ENCODE measurements at regions not wholly inside any gene's neighbourhood (a gene's known extent, or its start where the extent isn't known, plus 50 kb on each side); places are given as distances from the start of the nearest gene placed in this dataset.

DNA sequence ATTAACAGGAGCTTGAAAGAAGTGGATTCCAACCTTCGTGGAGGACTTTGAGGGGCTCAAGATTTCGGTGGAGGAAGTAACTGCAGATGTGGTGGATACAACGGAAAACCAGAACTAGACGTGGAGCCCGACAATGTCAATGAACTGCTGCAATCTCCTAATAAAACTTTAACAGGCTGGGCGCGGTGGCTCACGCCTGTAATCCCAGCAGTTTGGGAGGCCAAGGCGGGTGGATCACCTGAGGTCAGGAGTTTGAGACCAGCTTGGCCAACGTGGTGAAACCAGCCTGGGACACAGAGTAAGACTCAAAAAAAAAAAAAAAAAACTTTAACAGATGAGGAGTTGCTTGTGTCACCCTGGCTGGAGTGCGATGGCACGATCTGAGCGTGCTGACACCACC lies 477.8 kb upstream of the MKI67 start:
- no peak for ATAC-seq
- no peak for DNase-seq (ENCODE audit: low spot score)

DNA sequence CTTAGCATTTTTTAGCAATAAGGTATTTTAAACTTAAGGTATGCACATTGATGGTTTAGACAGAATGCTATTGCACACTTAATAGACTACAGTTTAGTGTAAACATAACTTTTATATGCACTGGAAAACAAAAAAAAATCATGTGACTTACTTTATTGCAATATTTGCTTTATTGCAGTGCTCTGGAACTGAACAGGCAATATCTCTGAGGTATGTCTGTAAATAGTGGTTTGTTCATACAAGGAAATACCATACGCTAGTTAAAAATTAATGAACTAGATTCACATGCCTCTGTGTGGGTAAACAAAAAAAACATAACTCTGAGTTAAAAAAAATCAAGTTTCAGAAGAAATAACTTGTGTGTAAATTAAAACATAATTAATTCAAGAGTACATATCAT lies 479.0 kb upstream of the MKI67 start:
- DNase-seq (ENCODE audit: low spot score) (no peak), ATAC-seq (no peak)

DNA sequence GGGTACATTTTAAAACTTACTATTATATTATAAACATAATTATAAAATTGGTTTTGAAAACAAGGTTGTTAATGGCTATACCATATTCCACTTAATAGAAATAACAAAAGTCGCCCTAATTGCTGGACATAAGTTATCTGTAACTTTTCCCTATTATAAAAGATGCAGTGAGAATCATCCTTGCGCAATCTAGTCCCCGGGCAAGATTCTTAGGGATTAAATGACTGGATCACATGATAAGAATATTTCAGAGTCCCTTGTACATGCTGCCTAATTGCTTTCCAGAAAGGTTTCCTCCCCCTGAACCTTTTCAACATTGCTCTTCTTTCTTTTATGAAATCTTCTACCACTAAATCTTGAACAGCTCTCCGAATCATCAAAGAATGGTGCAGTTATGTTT lies 479.8 kb upstream of the MKI67 start:
- DNase-seq (ENCODE audit: low spot score) (no peak), ATAC-seq (no peak)

DNA sequence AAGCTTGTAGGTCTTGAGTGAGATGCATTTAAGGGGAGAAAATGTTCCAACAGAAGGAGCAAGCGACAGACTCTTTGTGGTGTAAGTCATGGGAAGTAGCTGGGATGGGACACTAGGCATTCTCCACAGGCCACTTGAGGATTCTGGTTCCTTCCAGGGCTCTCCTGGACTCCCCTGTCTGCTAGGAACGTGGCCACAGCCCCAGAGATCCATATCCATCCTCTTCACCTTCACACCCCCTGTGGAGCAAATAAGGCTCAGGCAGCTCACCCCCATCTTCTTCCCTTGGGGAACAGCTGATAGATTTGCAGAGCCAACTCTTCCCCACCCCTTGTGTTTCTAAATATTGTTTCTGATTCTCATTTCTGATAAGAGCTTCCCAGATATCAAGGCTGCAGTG lies 482.6 kb upstream of the MKI67 start:
- DNase-seq (ENCODE audit: low spot score) (no peak), ATAC-seq (no peak)

DNA sequence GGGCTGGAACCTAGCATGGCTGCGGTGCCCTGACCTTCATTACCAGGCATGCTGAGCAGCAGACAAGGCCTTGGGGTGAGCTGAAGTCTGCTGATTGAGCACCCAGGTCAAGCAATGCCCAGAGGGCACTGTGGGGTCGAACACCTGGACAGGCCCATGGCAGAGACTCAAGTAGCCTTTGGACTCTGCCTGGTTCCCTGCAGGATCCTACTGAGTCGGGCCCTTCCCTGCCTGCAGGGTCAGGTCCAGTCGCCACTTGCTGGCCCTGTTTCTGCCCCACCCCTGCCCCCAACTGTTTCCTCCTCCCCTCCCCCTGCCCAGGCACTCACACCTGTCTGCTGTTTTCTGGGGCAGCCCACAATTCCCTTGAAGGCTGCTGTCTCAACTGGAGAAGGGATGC lies 483.2 kb upstream of the MKI67 start:
- ATAC-seq: peak; percentile 26
- no peak for DNase-seq (ENCODE audit: low spot score)

DNA sequence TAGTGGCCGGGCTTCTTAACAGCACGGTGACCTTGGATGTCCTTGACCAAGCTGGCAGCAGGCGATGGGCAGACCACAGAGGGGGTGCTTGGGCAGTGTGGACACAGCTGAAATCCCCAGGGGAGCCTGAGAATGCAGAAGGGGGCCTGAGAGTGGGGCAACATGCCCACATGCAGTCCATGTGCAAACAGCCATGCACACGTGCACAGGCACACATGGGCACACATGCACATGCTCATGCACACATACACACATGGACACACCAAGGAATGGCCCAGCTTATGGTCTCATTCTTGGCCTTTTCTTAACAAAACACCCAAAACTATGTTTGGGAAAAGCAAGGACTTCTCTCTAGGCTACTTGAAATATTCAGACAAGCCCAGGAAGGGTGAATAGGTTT lies 483.9 kb upstream of the MKI67 start:
- no peak for ATAC-seq
- DNase-seq (ENCODE audit: low spot score): no peak

DNA sequence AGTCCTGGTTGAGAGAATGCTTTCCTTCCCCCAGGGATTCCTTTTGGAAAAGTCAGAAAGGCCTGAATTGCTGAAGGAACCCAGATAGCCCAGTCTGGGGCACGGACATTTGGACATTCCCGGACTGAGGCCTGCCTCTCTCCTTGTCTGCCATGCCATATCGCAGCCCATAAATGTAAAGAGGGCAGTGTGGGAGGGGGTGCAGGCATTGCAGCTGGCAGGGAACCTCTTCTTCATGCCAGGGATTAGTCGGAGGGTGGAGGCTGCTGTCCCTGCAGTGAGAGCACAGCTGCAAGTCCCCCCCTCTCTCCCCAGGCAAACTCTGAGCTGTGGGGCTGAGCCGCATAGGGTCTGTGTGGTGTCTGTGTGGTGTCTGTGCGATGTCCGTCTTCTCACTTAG lies 486.0 kb upstream of the MKI67 start:
- DNase-seq (ENCODE audit: low spot score) (no peak), ATAC-seq (no peak)

DNA sequence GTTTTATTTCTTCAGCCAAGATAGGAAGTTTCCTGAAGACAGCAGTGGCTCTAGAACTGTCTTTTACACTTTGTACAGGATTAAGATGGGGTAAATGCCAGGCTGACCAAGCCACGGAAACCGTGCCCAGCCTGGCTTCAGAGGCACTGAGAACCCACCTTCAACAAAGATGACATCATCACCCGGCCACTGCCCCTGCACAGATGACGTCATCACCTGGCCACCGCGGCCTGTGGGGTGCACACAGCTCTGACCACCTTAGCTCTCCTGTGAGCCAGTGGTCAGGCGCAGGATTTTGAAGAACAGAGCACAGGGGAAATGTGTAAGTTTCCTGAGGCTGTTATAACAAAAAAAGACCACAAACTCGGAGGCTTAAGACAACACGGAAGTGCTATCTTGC lies 486.4 kb upstream of the MKI67 start:
- ATAC-seq (no peak), DNase-seq (ENCODE audit: low spot score) (no peak)

DNA sequence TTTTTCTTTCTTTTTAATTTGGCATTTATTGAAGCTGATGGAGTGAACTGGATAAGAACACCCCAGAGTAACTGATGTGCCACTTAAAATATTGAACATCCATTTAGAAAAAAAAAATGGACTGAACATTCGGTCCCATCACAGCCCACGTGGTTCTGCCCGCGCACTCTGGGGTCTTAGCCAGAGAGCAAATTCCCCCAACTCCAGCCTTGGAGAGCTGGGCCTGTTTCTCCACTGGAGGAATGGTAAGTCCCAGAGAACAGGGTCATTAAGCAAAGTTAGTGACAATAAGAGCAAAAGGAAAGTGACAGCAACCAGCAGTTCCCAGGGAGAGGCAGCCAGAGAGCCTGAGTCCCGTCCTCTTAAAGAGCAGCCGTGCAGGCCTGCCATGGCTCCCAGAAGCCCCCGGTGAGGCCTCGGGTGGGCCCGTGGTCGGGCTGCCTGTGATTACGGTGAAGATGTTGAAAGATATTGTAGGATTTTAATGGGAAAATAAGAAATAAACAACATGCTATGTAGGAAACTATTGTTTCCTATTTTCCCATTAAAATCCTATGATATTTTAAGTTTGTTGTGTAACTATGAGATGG lies 487.9 kb upstream of the MKI67 start:
- no peak for DNase-seq (ENCODE audit: low spot score)
- no peak for ATAC-seq

DNA sequence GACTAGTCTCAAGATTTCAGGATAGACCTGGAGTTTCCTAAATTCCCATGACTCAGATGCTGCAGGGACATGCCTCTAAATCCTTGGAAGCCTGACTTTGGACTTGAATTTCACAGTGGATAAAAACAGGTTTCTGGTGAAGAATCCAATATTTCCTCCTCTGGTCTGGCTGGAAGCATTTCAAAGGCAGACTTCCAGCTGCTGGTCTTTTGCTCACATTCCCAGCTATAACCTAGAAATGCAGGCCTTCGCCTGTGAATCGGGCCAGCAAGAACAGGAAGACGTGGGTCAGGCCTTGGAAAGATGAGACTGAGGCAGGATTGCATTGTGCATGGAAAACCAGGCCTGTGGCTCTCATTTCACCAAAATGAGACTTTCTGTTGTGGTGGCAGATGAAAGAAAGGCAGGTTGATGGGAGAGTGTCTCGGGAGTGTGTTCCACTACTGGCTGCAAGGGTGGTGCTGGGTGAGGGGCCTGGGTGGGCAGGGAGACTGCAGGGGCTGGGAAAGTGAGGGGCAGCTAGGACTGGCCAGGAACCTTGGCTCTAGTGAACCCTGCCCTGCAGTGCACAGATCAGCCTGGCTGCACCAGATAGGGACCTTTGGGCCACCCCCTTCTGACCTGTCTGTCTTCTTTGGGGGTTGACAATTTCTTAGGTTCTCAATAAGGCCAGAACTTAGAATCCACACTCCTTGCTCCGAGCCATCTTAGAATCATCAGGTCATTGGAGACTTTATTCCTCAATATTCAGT lies 488.8 kb upstream of the MKI67 start:
- ATAC-seq (no peak), DNase-seq (ENCODE audit: low spot score) (no peak)

DNA sequence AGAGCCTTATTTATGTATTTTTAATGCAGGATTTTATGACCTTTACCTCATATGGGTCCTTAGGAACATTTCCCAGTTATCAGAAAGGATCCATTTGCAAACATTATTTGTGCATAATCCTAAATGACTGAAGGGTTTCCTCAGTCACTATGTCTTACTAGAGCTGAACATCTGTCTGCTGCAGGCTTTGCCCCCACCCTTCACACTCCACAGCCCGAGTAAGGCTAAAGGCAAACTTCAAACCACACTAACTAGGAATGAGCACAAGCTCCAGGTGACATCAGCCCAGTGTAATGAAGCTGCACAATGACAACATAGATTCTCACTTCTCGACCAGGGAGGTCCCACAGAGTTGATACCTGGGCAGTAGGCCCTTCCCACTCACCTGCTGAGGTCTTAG lies 491.3 kb upstream of the MKI67 start:
- no peak for DNase-seq (ENCODE audit: low spot score)
- no peak for ATAC-seq

DNA sequence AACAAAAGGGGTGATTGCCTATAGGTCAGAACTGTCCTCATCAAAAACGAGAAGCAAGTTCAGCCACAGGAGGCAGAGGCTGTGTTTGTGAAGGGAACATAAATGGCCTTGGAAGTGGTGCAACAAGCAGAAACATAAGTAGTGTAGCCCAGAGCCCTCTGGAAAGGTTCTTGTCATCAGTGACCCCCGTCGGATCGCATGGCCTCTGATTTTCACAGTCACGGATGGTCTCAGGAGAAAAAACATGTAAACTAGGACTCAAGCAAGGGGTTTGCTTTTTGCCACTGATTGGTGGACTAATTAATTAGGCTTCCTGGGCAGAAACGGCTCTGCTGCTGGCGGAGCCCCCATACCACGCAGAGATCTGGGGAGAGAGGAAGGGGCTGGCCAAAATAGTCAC lies 496.5 kb upstream of the MKI67 start:
- DNase-seq (ENCODE audit: low spot score) (no peak), ATAC-seq (no peak)

DNA sequence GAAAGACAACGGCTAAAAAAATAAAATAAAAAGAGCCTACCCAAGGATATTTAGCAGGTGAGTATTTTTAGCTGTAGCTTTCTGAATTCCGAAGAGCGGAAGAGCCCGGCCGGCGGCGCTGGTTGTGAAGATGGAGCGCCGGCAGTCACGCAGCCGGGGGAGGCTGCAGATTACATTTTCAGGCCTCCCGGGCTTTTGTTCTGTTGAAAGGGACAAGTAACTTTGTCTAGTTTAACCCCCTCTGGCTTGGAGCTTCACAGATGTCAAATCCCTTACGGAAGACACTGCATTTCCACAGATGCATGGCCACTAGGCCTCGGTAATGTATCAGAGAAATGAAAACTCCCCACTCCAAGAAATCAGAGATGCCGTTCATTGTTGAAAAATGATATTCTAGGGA lies 497.6 kb upstream of the MKI67 start:
- ATAC-seq (no peak), DNase-seq (ENCODE audit: low spot score) (no peak)

DNA sequence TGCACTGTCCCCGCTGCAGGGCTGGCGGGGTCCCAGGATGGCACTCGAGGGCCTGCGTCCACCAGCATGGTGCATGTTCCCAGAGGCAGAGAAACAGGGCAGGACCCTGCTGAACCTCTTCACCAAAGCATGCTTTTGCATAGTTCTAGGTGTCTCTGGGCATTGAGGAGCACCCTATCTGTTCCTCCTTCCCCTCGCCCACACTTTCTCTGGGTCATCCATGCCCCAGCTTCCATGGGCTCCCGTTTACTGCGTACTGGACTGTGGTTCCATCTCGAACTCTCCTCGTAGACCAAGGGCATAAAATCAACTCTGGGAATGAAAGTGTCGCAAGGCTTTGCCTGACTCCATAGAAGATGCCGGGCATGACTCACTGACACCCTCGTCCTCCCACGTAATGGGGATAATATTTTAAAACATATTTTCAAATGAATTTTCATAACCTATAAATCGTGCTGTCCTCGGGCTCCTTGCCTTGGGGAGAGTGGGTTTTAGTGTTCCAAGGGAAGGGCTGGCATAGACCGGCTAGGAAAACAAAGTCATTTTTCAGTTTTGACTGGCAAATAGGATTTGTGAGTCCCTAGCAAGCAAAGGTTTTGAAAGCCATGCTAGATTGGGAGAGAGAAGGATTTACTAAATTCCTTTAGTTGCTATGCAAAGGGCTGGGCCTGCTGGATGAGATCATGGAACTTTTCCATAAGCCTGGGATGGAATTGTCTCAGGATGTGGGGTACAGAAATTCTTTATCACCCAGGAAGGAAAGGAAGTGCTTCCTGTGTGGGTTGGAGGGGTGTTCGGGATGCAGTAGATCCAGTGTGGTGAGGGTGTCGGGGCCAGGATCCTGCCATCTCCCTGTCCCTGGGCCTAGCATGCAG lies 498.7 kb upstream of the MKI67 start:
- ATAC-seq: no peak

DNA sequence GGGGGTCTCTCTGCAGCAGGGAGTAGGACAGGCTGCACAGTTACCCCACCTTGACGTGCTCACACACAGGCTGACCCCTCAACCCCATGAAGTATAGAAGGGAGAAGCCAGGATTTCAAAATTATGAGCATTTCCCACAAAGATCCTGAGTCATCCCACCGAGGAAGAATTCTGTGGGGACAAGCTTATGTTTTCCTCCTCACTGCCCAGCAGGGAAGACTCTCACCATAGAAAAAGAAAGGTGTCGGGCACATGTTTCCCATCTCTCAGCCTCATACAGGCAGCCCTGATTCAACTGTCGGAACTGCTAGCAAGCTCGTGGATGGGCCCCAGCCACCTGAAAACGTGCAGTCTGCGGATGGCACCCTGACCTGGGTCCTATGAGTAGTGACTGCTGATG lies 499.7 kb upstream of the MKI67 start:
- DNase-seq (ENCODE audit: low spot score): no peak
- ATAC-seq: no peak

More for the DNA sequence above, 498.7 kb upstream of the MKI67 start:
- DNase-seq (ENCODE audit: low spot score): no peak

DNA sequence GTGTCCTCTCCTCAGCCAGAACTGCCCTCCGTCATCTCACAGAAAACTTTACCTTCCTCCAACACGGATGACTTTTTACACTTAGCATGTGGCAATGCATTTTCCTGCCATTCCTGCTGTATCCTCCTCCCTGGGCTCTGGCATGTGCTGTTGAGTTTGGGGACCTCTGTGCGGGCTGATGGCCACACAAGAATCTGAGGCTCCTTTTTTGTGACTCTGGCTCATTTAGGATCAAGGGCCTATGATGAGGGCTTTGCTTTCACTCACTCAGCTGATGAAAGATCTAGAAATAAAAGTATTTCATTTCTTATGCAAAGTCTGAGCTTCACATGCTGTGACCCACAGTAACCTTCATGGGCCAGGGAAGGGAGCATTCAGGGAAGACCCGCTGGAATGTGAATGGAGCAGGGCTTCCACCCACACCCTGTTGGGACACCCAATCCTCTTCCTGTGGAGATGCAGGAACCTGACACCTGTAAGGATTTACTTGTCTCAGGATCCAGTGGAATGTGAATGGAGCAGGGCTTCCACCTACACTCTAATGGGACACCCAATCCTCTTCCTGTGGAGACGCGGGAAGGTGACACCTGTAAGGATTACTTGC lies 500.3 kb upstream of the MKI67 start:
- ATAC-seq: no peak
- DNase-seq (ENCODE audit: low spot score): no peak

DNA sequence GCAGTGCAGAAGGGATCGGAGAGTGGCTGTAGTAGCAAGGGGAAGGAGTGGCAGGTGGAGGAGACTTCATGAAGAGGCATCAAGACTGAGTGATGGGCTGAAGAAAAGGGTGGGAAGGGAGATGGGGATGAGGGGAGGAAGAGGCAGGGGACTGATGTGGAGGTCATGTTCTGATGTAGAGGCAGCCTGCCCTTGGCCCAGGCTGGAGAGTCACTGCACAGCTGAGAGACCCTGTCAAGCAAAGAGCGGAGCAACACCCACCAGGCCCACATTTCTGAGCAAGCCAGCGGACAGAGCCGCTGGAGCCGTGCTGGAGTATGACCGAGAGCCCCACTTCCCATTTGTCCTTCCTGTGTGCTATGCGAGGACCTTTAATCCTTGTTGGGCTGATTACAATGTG lies 501.6 kb upstream of the MKI67 start:
- DNase-seq (ENCODE audit: low spot score) (no peak), ATAC-seq (no peak)

DNA sequence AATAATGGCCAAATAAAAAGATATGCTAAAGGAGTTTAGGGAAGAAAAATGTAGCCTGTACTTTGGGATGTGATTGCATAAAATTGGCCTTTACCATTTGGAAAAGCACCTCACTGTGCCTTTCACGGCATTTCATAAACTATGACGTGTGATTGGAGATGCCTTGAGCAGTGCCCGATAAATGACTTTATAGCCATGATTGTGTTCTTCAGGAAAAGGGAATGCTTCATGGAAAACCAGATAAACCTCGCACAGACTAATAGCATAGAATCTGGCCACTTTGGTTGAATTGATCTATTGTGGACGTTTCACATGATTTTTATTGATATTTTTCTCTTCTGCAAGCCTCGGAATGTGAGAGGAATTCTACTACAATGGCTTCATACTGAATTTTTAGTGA lies 502.0 kb upstream of the MKI67 start:
- DNase-seq (ENCODE audit: low spot score): no peak
- ATAC-seq: no peak

DNA sequence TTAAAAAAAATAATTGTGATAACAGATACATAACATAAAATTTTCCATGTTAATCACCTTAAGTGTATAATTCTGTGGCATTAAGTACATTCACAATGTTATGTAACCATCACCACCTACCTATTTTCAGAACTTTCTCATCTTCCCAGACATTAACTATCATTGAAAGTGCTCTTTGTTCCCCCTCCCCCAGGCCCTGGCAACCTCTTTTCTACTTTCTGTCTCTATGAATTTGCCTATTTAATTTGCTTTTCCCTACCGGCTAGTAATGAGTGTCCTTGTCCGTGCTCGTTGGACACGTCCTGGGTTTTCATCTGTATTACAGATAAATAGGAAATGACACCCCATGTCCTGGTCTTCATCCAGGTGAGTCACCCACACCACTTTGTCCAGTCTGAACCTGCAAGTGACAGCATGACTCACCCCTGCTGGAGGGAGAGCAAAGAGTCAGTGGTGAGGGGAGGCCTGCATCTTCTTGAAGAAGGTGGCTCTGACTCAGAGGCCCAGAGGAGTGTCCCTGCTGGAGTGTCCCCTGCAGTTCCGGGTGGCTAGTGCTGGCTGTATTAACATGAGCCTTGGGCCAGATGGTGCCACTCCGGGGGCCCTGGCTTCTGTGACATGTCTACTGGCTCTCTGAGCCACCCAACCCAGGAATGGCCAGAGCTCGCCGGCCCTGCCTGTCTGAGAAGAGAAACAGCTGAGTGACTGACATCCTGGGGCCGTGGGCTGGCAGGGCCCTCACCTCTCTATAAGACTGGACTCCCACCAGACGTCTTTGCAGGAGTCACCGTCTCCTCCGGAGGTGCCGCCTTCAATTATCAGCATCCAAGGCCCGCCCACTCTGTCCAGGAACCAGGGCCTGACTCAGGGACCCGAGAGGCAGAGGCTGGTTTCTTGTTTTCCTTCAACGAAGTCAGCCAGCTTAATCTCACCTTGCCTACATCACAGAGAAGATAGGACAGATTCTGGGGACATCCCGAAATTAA lies 503.2 kb upstream of the MKI67 start:
- no peak for DNase-seq (ENCODE audit: low spot score)
- ATAC-seq: no peak

DNA sequence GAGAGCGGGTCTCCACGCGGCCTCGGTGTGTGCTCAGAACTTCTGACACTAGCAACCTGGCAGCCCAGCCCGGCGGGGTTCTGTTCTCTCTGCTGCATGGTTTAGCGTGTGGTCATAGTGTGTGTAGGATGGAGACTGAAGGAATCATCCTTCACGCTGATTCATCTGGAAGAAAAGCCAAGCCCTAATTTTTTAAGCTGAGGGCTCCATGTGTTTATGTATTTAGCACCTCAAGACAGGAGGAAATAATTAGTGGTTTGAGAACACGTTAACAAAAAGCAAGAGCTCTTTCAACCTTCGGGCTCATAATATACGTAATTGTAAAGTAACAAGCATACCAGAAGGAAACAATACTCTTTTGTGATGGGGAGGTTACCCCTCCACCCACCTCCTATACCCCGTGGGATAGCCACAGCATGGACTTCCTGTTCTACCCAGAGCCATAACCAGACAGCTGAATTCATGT lies 504.6 kb upstream of the MKI67 start:
- ATAC-seq: no peak
- DNase-seq (ENCODE audit: low spot score): no peak
